GM12891 (cell line): ENCODE measurements at regions not wholly inside any gene's neighbourhood (a gene's known extent, or its start where the extent isn't known, plus 50 kb on each side); places are given as distances from the start of the nearest gene placed in this dataset.
"Not testable (repeated sequence)": the region's sequence is repeated elsewhere in the genome, so short reads cannot be mapped to it uniquely, and the experiment has no call there.

Experiments used
- PAX5 ChIP-seq: IDR thresholded peaks from 2 replicates; pipeline ENCODE4 v1.6.1; 2011; ENCODE audit warnings: low read length, moderate library complexity, mild to moderate bottlenecking; ENCODE audit not compliant: insufficient read depth, severe bottlenecking
- POLR2A ChIP-seq: IDR thresholded peaks from 2 replicates; pipeline ENCODE4 v1.6.1; 2011; ENCODE audit warnings: low read depth, low read length, control low read depth
- POLR2AphosphoS5 ChIP-seq: IDR thresholded peaks from 2 replicates; pipeline ENCODE4 v1.6.1; 2011; ENCODE audit warnings: low read depth, low read length, control low read depth
- POU2F2 ChIP-seq: IDR thresholded peaks from 2 replicates; pipeline ENCODE4 v1.6.1; 2011; ENCODE audit warnings: low read depth, mild to moderate bottlenecking, control low read depth, low read length, moderate library complexity
- SPI1 ChIP-seq: IDR thresholded peaks from 2 replicates; pipeline ENCODE4 v1.6.1; 2011; ENCODE audit warnings: low read depth, low read length, control low read depth
- TAF1 ChIP-seq: IDR thresholded peaks from 2 replicates; pipeline ENCODE4 v1.6.1; 2011; ENCODE audit warnings: low read depth, low read length, control low read depth

DNA sequence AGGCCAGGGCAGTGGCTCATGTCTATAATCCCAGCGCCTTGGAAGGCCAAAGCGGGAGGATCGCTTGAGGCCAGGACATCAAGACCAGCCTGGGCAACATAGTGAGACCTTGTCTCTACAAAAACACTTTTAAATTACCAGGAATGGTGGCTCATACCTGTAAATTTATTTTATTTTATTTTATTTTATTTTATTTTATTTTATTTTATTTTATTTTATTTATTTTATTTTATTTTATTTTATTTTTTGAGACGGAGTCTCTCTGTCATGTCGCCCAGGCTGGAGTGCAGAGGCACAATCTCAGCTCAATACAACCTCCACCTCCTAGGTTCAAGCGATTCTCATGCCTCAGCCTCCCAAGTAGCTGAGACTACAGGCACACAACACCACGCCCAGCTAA, 152.1 kb upstream of the AUTS2 start:
- not testable (repeated sequence) for TF ChIP-seq POLR2AphosphoS5, POLR2A, SPI1, PAX5, TAF1, POU2F2
